ENCODE measurements at regions not wholly inside any gene's neighbourhood (a gene's known extent, or its start where the extent isn't known, plus 50 kb on each side); places are given as distances from the start of the nearest gene placed in this dataset.
A peak's percentile ranks its signal among the peaks of the same experiment; 100 is the strongest.

DNA sequence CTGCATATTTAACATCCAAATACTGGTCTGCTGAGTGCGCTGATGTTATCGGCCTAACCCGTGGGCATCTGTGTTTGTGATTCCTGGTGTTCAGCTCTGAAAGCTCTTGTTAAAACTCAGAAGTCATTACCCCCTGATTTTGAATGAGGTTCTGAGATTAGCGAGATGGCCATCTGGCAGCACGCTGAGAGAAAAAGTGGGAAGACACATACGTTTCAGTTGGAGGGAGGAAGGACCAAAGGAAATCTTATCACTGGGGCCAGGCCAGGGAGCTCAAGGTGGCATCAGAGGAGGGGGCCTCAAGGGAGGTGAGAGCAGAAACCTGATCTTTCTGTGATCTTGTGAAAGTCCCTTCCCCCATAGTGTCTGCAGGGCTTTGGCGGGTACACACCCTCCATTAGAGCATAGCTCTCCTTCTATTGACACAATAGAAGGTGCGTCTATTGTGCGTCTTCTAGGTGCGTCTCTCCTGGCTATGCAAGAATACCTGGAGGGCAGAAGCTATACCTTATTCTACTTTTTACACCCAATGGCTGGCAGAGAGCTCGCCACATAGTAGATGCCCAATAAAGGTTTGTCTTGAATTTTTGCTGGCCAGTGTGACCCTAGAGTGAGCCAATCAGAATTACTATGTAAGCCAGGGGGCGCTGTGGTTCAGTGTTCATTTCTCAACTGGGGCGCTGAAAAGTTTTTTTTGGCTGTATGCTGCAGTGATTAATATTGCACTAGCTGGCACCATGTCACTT, 182.4 kb downstream of the SHQ1 start:
- peak; percentile 51 to 55; a peak in 4 of 5 replicates for TF ChIP-seq RAD21 (conservative IDR thresholded peaks at IDR 0.05 in 1 of 2, IDR thresholded peaks at IDR 0.05 in 1 of 2)
- peak; percentile 56 for TF ChIP-seq SMC3 (IDR thresholded peaks at IDR 0.05)
- TF ChIP-seq JUNB (IDR thresholded peaks at IDR 0.05), result no peak
- TF ChIP-seq CEBPB (IDR thresholded peaks at IDR 0.05), result 0 out of 4 replicates have a peak, but pooled peaks of 1 of the 2 experiments have one; percentile 10
- TF ChIP-seq RARB (CRISPR knock-in tag; IDR thresholded peaks at IDR 0.05), result no peak
- TF ChIP-seq HOXB5 (CRISPR knock-in tag; IDR thresholded peaks at IDR 0.05), result no peak
- TF ChIP-seq CTCF (IDR thresholded peaks at IDR 0.05), result peak; percentile 58
- no peak for TF ChIP-seq HDAC2 (IDR thresholded peaks at IDR 0.05)
- ChIA-PET CTCF (interaction anchor here (0.5 to 3.4 kb wide), 42 partner anchors 8 to 720 kb away, joined by 3 to 17 read pairs (median 4); no protein-coding TSS in a partner anchor), POLR2A (no interaction called here)
- FAIRE-seq (no peak), ATAC-seq (peak; percentile 49 to 83; a peak in 3 of 6 replicates), DNase-seq (ENCODE audit: low read depth in 1 of 2, low spot score in 1 of 2) (peak; percentile 35 to 47)
- H3K27ac ChIP-seq, result no peak overlapping the region
- H3K4me2 ChIP-seq, result no peak overlapping the region
- no peak overlapping the region for H3K4me3 ChIP-seq
- H3K4me1 ChIP-seq, result peaks cover 7% of the 10 kb centered on the region
- 69% methylated on average over 13 of the region's 13 CpGs for WGBS (ENCODE audit: missing lambda C conversion rate)
- no peaks in the 10 kb centered on the region for H3K9me3 ChIP-seq

- DNase-seq (ENCODE audit: low read depth in 1 of 2, low spot score in 1 of 2) (no peak), ATAC-seq (no peak), FAIRE-seq (no peak)
- peaks cover 15% of the 10 kb centered on the region for H3K4me1 ChIP-seq
- CTCF ChIA-PET, result interaction anchor here (0.6 to 3.4 kb wide), 19 partner anchors 7 to 710 kb away, joined by 3 to 17 read pairs (median 4); no protein-coding TSS in a partner anchor
- POLR2A ChIA-PET, result no interaction called here
- WGBS (ENCODE audit: missing lambda C conversion rate), result 69% methylated on average over 4 of the region's 4 CpGs
- no peak overlapping the region for H3K4me2 ChIP-seq
- H3K27ac ChIP-seq, result no peak overlapping the region
- TF ChIP-seq FOXS1 (CRISPR knock-in tag; IDR thresholded peaks at IDR 0.05), result no peak
- TF ChIP-seq, protein P1, sequence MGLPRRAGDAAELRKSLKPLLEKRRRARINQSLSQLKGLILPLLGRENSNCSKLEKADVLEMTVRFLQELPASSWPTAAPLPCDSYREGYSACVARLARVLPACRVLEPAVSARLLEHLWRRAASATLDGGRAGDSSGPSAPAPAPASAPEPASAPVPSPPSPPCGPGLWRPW (IDR thresholded peaks at IDR 0.05), result no peak
- no peak for TF ChIP-seq SMC3 (IDR thresholded peaks at IDR 0.05)
- no peak for TF ChIP-seq POLR2AphosphoS2 (conservative IDR thresholded peaks at IDR 0.05; ENCODE audit: low read length)
- no peak for TF ChIP-seq ZFP36 (IDR thresholded peaks at IDR 0.05; ENCODE audit: borderline replicate concordance, partially characterized antibody)
- TF ChIP-seq HEYL (CRISPR knock-in tag; IDR thresholded peaks at IDR 0.05), result no peak
- TF ChIP-seq ESRRA (IDR thresholded peaks at IDR 0.05; ENCODE audit: borderline replicate concordance, low read length), result no peak
- TF ChIP-seq MAFK (IDR thresholded peaks at IDR 0.05; ENCODE audit: partially characterized antibody), result no peak
- no peak for TF ChIP-seq EP300 (IDR thresholded peaks at IDR 0.05)
- TF ChIP-seq CBX8 (IDR thresholded peaks at IDR 0.05), result no peak
- no peaks in the 10 kb centered on the region for H3K9me3 ChIP-seq
- no peak overlapping the region for H3K4me3 ChIP-seq
Observed at GRCh38 chr3:72665103-72665502, 183.1 kb downstream of the SHQ1 start.

GRCh38 chr3:72664184-72664975, 183.9 kb downstream of the SHQ1 start:
- no peak overlapping the region for H3K4me3 ChIP-seq
- POLR2A ChIA-PET, result no interaction called here
- no peak for TF ChIP-seq KDM1A (IDR thresholded peaks at IDR 0.05; ENCODE audit: low read depth)
- TF ChIP-seq FOXS1 (CRISPR knock-in tag; IDR thresholded peaks at IDR 0.05), result no peak
- no peak for TF ChIP-seq BHLHE40 (IDR thresholded peaks at IDR 0.05; ENCODE audit: low read depth, low read length)
- no peak for TF ChIP-seq NR3C1 (IDR thresholded peaks at IDR 0.05)
- no peak for TF ChIP-seq ZFP36 (IDR thresholded peaks at IDR 0.05; ENCODE audit: borderline replicate concordance, partially characterized antibody)
- peaks cover 21% of the 10 kb centered on the region for H3K4me1 ChIP-seq
- no peaks in the 10 kb centered on the region for H3K9me3 ChIP-seq
- DNase-seq (ENCODE audit: low read depth in 1 of 2, low spot score in 1 of 2) (no peak), ATAC-seq (no peak), FAIRE-seq (no peak)
- no peak overlapping the region for H3K27ac ChIP-seq
- no peak overlapping the region for H3K4me2 ChIP-seq
- 50% methylated on average over 3 of the region's 3 CpGs for WGBS (ENCODE audit: missing lambda C conversion rate)
- CTCF ChIA-PET, result interaction anchor here (0.6 to 3.4 kb wide), 3 partner anchors 22 to 467 kb away, joined by 3 to 17 read pairs (median 16); no protein-coding TSS in a partner anchor
